ENCODE measurements at regions not wholly inside any gene's neighbourhood (a gene's known extent, or its start where the extent isn't known, plus 50 kb on each side); places are given as distances from the start of the nearest gene placed in this dataset.

GRCh38 chr3:95718168-95718567, 1096.2 kb upstream of the EPHA6 start:
- H3K27me3 ChIP-seq = no peaks in the 10 kb centered on the region
- no peak overlapping the region for H3K27ac ChIP-seq
- H3K4me3 ChIP-seq = no peak overlapping the region
- H3K4me1 ChIP-seq = no peaks in the 10 kb centered on the region
- intact Hi-C loops (cut with DNase I; ENCODE audit: low total_unique reads) = no loop called here
- no peaks in the 10 kb centered on the region for H3K9me3 ChIP-seq
- DNase-seq = no peak
- H3K36me3 ChIP-seq = no peaks in the 10 kb centered on the region
- TF ChIP-seq POLR2AphosphoS5 (IDR thresholded peaks at IDR 0.05) (no peak), CTCF (IDR thresholded peaks at IDR 0.05) (no peak), EP300 (IDR thresholded peaks at IDR 0.05; ENCODE audit: low read depth) (no peak), POLR2A (IDR thresholded peaks at IDR 0.05) (no peak)
- in situ Hi-C loops (cut with MboI; ENCODE audit: low pct_ligation_motif_present in 1 of 4, low pct_unique_long_range_greater_than_20kb in 1 of 4, low sequenced_read_pairs in 3 of 4) = no loop called here

GRCh38 chr3:95719481-95719880, 1094.9 kb upstream of the EPHA6 start:
- intact Hi-C loops (cut with DNase I; ENCODE audit: low total_unique reads) (no loop called here), in situ Hi-C loops (cut with MboI; ENCODE audit: low pct_ligation_motif_present in 1 of 4, low pct_unique_long_range_greater_than_20kb in 1 of 4, low sequenced_read_pairs in 3 of 4) (no loop called here)
- Histone ChIP-seq H3K9me3 (no peaks in the 10 kb centered on the region), H3K27me3 (no peaks in the 10 kb centered on the region), H3K36me3 (no peaks in the 10 kb centered on the region), H3K4me1 (no peaks in the 10 kb centered on the region), H3K27ac (no peak overlapping the region), H3K4me3 (no peak overlapping the region)
- DNase-seq = no peak
- WGBS, 2 donors (ENCODE audit: low coverage in 1 of 2) = 54 to 64% methylated on average over 4 of the region's 4 CpGs
- TF ChIP-seq CTCF (IDR thresholded peaks at IDR 0.05) = no peak
- no peak for TF ChIP-seq POLR2AphosphoS5 (IDR thresholded peaks at IDR 0.05)
- no peak for TF ChIP-seq EP300 (IDR thresholded peaks at IDR 0.05; ENCODE audit: low read depth)
- no peak for TF ChIP-seq POLR2A (IDR thresholded peaks at IDR 0.05)

GRCh38 chr3:95721938-95722337, 1092.5 kb upstream of the EPHA6 start:
- Histone ChIP-seq H3K4me1 (no peaks in the 10 kb centered on the region), H3K4me3 (no peak overlapping the region), H3K27ac (no peak overlapping the region), H3K36me3 (no peaks in the 10 kb centered on the region), H3K9me3 (no peaks in the 10 kb centered on the region), H3K27me3 (no peaks in the 10 kb centered on the region)
- no peak for TF ChIP-seq POLR2AphosphoS5 (IDR thresholded peaks at IDR 0.05)
- 23 to 69% methylated on average over 2 of the region's 2 CpGs for WGBS, 2 donors (ENCODE audit: low coverage in 1 of 2)
- no peak for DNase-seq
- intact Hi-C loops (cut with DNase I; ENCODE audit: low total_unique reads) (no loop called here), in situ Hi-C loops (cut with MboI; ENCODE audit: low pct_ligation_motif_present in 1 of 4, low pct_unique_long_range_greater_than_20kb in 1 of 4, low sequenced_read_pairs in 3 of 4) (no loop called here)

GRCh38 chr3:95725770-95726169, 1088.6 kb upstream of the EPHA6 start:
- H3K27me3 ChIP-seq = no peaks in the 10 kb centered on the region
- H3K4me3 ChIP-seq = no peak overlapping the region
- TF ChIP-seq POLR2A (IDR thresholded peaks at IDR 0.05) (no peak), EP300 (IDR thresholded peaks at IDR 0.05; ENCODE audit: low read depth) (no peak), CTCF (IDR thresholded peaks at IDR 0.05) (no peak), POLR2AphosphoS5 (IDR thresholded peaks at IDR 0.05) (no peak)
- in situ Hi-C loops (cut with MboI; ENCODE audit: low pct_ligation_motif_present in 1 of 4, low pct_unique_long_range_greater_than_20kb in 1 of 4, low sequenced_read_pairs in 3 of 4) = no loop called here
- 82 to 84% methylated on average over 1 of the region's 1 CpG for WGBS, 2 donors (ENCODE audit: low coverage in 1 of 2)
- intact Hi-C loops (cut with DNase I; ENCODE audit: low total_unique reads) = no loop called here
- H3K36me3 ChIP-seq = no peaks in the 10 kb centered on the region
- H3K9me3 ChIP-seq = no peaks in the 10 kb centered on the region
- no peak overlapping the region for H3K27ac ChIP-seq
- no peak for DNase-seq
- H3K4me1 ChIP-seq = no peaks in the 10 kb centered on the region

GRCh38 chr3:95731753-95732152, 1082.6 kb upstream of the EPHA6 start:
- TF ChIP-seq EP300 (IDR thresholded peaks at IDR 0.05; ENCODE audit: low read depth) (no peak), CTCF (IDR thresholded peaks at IDR 0.05) (no peak), POLR2A (IDR thresholded peaks at IDR 0.05) (no peak), POLR2AphosphoS5 (IDR thresholded peaks at IDR 0.05) (no peak)

More at GRCh38 chr3:95731753-95732152, 1082.6 kb upstream of the EPHA6 start:
- Histone ChIP-seq H3K27ac (no peak overlapping the region), H3K4me3 (no peak overlapping the region), H3K27me3 (no peaks in the 10 kb centered on the region), H3K9me3 (no peaks in the 10 kb centered on the region), H3K36me3 (no peaks in the 10 kb centered on the region), H3K4me1 (no peaks in the 10 kb centered on the region)
- 60 to 71% methylated on average over 1 of the region's 1 CpG for WGBS, 2 donors (ENCODE audit: low coverage in 1 of 2)
- intact Hi-C loops (cut with DNase I; ENCODE audit: low total_unique reads) = no loop called here
- in situ Hi-C loops (cut with MboI; ENCODE audit: low pct_ligation_motif_present in 1 of 4, low pct_unique_long_range_greater_than_20kb in 1 of 4, low sequenced_read_pairs in 3 of 4) = no loop called here
- no peak for DNase-seq

Data from transverse colon (tissue), 4 donors.